ENCODE measurements at regions not wholly inside any gene's neighbourhood (a gene's known extent, or its start where the extent isn't known, plus 50 kb on each side); places are given as distances from the start of the nearest gene placed in this dataset.

- Histone ChIP-seq H4K20me1 (no peaks in the 10 kb centered on the region), H3K27me3 (peaks cover 88% of the 10 kb centered on the region), H3K4me1 (no peaks in the 10 kb centered on the region), H3K9me3 (no peaks in the 10 kb centered on the region), H3K4me3 (no peak overlapping the region), H3K4me2 (no peak overlapping the region), H3K27ac (no peak overlapping the region), H3K9ac (no peak overlapping the region), H3K36me3 (no peaks in the 10 kb centered on the region)
- no peak for TF ChIP-seq Cebpa-rat (IDR thresholded peaks at IDR 0.05)
Measured at GRCh38 chrX:109943092-109943739, 59.7 kb upstream of the TMEM164 start.

GRCh38 chrX:109943740-109944092 is 59.2 kb upstream of the TMEM164 start:
- Histone ChIP-seq H3K9ac (no peak overlapping the region), H3K4me2 (no peak overlapping the region), H3K9me3 (no peaks in the 10 kb centered on the region), H4K20me1 (no peaks in the 10 kb centered on the region), H3K27ac (no peak overlapping the region), H3K4me1 (no peaks in the 10 kb centered on the region), H3K27me3 (peaks cover 88% of the 10 kb centered on the region), H3K36me3 (no peaks in the 10 kb centered on the region), H3K4me3 (no peak overlapping the region)
- TF ChIP-seq Cebpa-rat (IDR thresholded peaks at IDR 0.05) = no peak

GRCh38 chrX:109952050-109952449 is 50.9 kb upstream of the TMEM164 start:
- H3K4me3 ChIP-seq = no peak overlapping the region
- no peaks in the 10 kb centered on the region for H4K20me1 ChIP-seq
- no peaks in the 10 kb centered on the region for H3K36me3 ChIP-seq
- peaks cover 86% of the 10 kb centered on the region for H3K27me3 ChIP-seq
- no peak overlapping the region for H3K27ac ChIP-seq
- no peak overlapping the region for H3K4me2 ChIP-seq
- H3K9ac ChIP-seq = no peak overlapping the region
- no peak for TF ChIP-seq Cebpa-rat (IDR thresholded peaks at IDR 0.05)
- no peaks in the 10 kb centered on the region for H3K9me3 ChIP-seq
- no peaks in the 10 kb centered on the region for H3K4me1 ChIP-seq

GRCh38 chrX:109952985-109953905 is 49.7 kb upstream of the TMEM164 start:
- TF ChIP-seq Cebpa-rat (IDR thresholded peaks at IDR 0.05) = no peak
- Histone ChIP-seq H3K4me1 (no peaks in the 10 kb centered on the region), H3K9me3 (no peaks in the 10 kb centered on the region), H4K20me1 (no peaks in the 10 kb centered on the region), H3K9ac (no peak overlapping the region), H3K27ac (no peak overlapping the region), H3K4me3 (no peak overlapping the region), H3K27me3 (peaks cover 83% of the 10 kb centered on the region), H3K36me3 (no peaks in the 10 kb centered on the region), H3K4me2 (no peak overlapping the region)

Data from BLaER1 (cell line).